ENCODE measurements at regions not wholly inside any gene's neighbourhood (a gene's known extent, or its start where the extent isn't known, plus 50 kb on each side); places are given as distances from the start of the nearest gene placed in this dataset.

DNA sequence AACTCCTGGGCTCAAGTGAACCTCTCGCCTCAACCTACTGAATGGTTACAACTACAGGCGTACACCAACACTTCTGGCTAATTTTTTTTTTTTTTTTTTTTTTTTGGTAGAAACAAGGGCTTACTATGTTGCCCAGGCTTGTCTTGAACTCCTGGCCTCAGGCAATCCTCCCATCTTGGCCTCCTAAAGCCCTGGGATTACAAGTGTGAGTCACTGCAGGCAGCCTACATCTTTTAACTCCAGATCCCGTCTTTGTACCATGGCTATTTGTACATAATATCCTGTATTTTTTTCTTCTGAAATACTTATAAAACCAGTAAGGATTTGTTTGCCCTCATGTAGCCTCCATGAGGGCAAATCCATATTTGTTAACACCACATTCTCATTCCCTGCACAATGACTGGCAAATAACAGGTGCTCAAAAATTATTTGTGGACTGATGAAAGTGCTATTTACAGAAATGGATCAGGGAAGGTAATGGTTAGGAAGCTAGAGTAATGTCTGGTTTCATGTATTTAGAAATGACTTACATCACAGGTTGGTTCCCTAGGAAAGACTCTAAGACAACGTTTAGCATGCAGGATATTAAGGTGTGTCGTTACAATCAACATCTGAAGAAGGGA, 51.9 kb upstream of the POU5F2 start:
- DNase-seq (ENCODE audit: low read depth), result peak; percentile 58
- TF ChIP-seq, protein P1, sequence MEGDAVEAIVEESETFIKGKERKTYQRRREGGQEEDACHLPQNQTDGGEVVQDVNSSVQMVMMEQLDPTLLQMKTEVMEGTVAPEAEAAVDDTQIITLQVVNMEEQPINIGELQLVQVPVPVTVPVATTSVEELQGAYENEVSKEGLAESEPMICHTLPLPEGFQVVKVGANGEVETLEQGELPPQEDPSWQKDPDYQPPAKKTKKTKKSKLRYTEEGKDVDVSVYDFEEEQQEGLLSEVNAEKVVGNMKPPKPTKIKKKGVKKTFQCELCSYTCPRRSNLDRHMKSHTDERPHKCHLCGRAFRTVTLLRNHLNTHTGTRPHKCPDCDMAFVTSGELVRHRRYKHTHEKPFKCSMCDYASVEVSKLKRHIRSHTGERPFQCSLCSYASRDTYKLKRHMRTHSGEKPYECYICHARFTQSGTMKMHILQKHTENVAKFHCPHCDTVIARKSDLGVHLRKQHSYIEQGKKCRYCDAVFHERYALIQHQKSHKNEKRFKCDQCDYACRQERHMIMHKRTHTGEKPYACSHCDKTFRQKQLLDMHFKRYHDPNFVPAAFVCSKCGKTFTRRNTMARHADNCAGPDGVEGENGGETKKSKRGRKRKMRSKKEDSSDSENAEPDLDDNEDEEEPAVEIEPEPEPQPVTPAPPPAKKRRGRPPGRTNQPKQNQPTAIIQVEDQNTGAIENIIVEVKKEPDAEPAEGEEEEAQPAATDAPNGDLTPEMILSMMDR (IDR thresholded peaks at IDR 0.05; ENCODE audit: insufficient read depth, low read depth, low read length, missing control alignments), result no peak
- H3K4me3 ChIP-seq (ENCODE audit: low read length), result no peak overlapping the region

DNA sequence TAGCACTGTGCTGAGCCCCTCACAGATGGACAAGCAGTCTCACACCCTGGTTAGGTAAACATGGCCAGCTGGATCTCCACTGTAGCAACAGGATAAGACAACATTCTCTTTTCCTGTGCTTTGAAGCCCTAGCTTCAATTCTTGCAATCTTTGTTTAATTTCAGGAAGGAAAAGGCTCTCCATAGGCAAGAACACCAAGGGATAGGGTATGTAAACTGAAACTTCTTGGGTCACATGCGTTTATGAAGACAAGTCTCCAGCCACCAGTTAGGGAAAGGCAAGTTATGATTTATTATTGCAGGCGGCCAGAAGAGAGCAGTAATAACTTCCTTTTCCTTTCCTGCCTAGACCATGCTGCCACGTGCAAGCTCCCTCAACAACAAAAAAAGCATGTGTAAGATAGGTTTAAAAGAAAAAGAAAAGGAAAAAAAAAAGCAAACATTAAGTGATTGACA, 50.1 kb upstream of the POU5F2 start:
- no peak for DNase-seq (ENCODE audit: low read depth)
- TF ChIP-seq, protein P1 (IDR thresholded peaks at IDR 0.05; ENCODE audit: insufficient read depth, low read depth, low read length, missing control alignments), result no peak
- no peak overlapping the region for H3K4me3 ChIP-seq (ENCODE audit: low read length)

All from epithelial cell of esophagus (primary cell).